ENCODE measurements at regions not wholly inside any gene's neighbourhood (a gene's known extent, or its start where the extent isn't known, plus 50 kb on each side); places are given as distances from the start of the nearest gene placed in this dataset.

- ChIA-PET POLR2A (ENCODE audit: low non-redundant PET) (no interaction called here), CTCF (no interaction called here)
- no TSS peak for BruUV-seq (replicated peaks)
- Histone ChIP-seq H3K27me3 (replicated peaks; ENCODE audit: insufficient read depth, low read depth, low read length, poor library complexity) (no peaks in the 10 kb centered on the region), H3K27ac (ENCODE audit: low read depth, low read length, poor library complexity, severe bottlenecking) (no peak overlapping the region), H3K4me3 (ENCODE audit: low read depth, low read length, poor library complexity, severe bottlenecking) (no peak overlapping the region), H3K4me1 (ENCODE audit: insufficient read depth, low read length, poor library complexity, severe bottlenecking) (no peaks in the 10 kb centered on the region), H3K9me3 (ENCODE audit: low read depth, low read length, poor library complexity, severe bottlenecking) (no peaks in the 10 kb centered on the region), H3K36me3 (ENCODE audit: insufficient read depth, low read length, poor library complexity, severe bottlenecking) (no peaks in the 10 kb centered on the region)
- TF ChIP-seq EZH2 (IDR thresholded peaks at IDR 0.05; ENCODE audit: borderline replicate concordance, low read depth, low read length, poor library complexity, severe bottlenecking) (no peak), CTCF (conservative IDR thresholded peaks at IDR 0.05; ENCODE audit: low read depth, low read length) (no peak)
- no peak for DNase-seq (ENCODE audit: low spot score)
- intact Hi-C loops (cut with micrococcal nuclease; ENCODE audit: unreplicated experiment) = no loop called here
Measured at GRCh38 chr4:129179276-129179675, 83.3 kb downstream of the C4orf33 start.

- Histone ChIP-seq H3K4me1 (ENCODE audit: insufficient read depth, low read length, poor library complexity, severe bottlenecking) (no peaks in the 10 kb centered on the region), H3K36me3 (ENCODE audit: insufficient read depth, low read length, poor library complexity, severe bottlenecking) (no peaks in the 10 kb centered on the region), H3K4me3 (ENCODE audit: low read depth, low read length, poor library complexity, severe bottlenecking) (no peak overlapping the region), H3K9me3 (ENCODE audit: low read depth, low read length, poor library complexity, severe bottlenecking) (peaks cover 3% of the 10 kb centered on the region), H3K27me3 (replicated peaks; ENCODE audit: insufficient read depth, low read depth, low read length, poor library complexity) (no peaks in the 10 kb centered on the region), H3K27ac (ENCODE audit: low read depth, low read length, poor library complexity, severe bottlenecking) (no peak overlapping the region)
- intact Hi-C loops (cut with micrococcal nuclease; ENCODE audit: unreplicated experiment) = no loop called here
- DNase-seq (ENCODE audit: low spot score) = no peak
- CTCF ChIA-PET = no interaction called here
- POLR2A ChIA-PET (ENCODE audit: low non-redundant PET) = no interaction called here
- BruUV-seq (replicated peaks) = no TSS peak
- TF ChIP-seq CTCF (conservative IDR thresholded peaks at IDR 0.05; ENCODE audit: low read depth, low read length) = no peak
- TF ChIP-seq EZH2 (IDR thresholded peaks at IDR 0.05; ENCODE audit: borderline replicate concordance, low read depth, low read length, poor library complexity, severe bottlenecking) = no peak
Measured at GRCh38 chr4:129189630-129190029, 93.7 kb downstream of the C4orf33 start.

GRCh38 chr4:129193357-129194100 lies 97.6 kb downstream of the C4orf33 start:
- ChIA-PET POLR2A (ENCODE audit: low non-redundant PET) (no interaction called here), CTCF (no interaction called here)
- no peak overlapping the region for H3K4me3 ChIP-seq (ENCODE audit: low read depth, low read length, poor library complexity, severe bottlenecking)
- H3K36me3 ChIP-seq (ENCODE audit: insufficient read depth, low read length, poor library complexity, severe bottlenecking) = no peaks in the 10 kb centered on the region
- H3K9me3 ChIP-seq (ENCODE audit: low read depth, low read length, poor library complexity, severe bottlenecking) = no peaks in the 10 kb centered on the region
- BruUV-seq (replicated peaks) = no TSS peak
- no peak for DNase-seq (ENCODE audit: low spot score)
- intact Hi-C loops (cut with micrococcal nuclease; ENCODE audit: unreplicated experiment) = no loop called here
- TF ChIP-seq CTCF (conservative IDR thresholded peaks at IDR 0.05; ENCODE audit: low read depth, low read length) (no peak), EZH2 (IDR thresholded peaks at IDR 0.05; ENCODE audit: borderline replicate concordance, low read depth, low read length, poor library complexity, severe bottlenecking) (no peak)
- H3K4me1 ChIP-seq (ENCODE audit: insufficient read depth, low read length, poor library complexity, severe bottlenecking) = no peaks in the 10 kb centered on the region
- no peaks in the 10 kb centered on the region for H3K27me3 ChIP-seq (replicated peaks; ENCODE audit: insufficient read depth, low read depth, low read length, poor library complexity)
- no peak overlapping the region for H3K27ac ChIP-seq (ENCODE audit: low read depth, low read length, poor library complexity, severe bottlenecking)

All from A673 (cell line).